ENCODE measurements at regions not wholly inside any gene's neighbourhood (a gene's known extent, or its start where the extent isn't known, plus 50 kb on each side); places are given as distances from the start of the nearest gene placed in this dataset.

DNA sequence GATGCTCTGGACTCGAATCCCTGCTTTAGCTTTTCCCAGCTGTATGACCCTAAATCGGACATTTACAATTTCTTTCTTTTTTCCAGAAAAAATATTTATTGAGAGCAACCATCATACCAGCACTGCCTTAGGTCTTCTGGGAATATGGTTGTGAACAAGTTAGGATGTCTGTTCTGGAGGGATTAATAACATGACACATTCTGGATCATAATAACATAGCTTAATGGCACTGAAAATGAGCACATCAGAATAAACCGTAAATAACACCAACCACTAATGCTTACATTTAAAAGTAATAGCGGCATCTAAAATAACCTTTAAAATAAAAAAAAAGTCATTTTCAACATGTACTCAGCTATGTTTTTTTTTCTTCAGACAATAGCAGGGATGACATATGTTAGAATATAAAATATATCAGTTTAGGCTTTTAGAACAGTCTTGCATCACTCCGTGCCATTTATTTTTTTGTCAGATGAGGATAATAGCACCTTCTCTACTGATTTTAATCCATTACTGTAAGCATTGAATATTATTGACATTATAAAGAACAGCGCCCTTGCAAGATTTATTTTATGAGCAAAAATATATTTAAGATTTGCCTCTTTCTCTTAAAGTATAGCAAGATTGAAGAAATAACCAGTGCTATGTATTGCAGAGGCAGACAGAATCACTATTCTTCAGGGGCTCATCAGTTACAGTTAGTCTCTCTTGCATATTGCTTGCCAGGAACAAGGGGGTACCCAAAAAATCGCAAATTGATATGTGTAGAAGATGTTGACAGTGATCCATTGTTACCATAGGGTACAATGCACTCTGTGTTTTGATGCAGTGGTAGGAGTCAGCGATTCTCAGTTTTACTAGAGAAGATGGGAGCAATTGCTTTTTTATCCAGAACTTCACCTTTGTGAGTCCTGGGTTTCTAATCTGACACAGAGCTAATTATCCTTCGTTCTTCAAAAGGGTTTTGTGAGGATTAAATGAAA lies 168.4 kb upstream of the NR3C1 start:
- TF ChIP-seq, protein P1, sequence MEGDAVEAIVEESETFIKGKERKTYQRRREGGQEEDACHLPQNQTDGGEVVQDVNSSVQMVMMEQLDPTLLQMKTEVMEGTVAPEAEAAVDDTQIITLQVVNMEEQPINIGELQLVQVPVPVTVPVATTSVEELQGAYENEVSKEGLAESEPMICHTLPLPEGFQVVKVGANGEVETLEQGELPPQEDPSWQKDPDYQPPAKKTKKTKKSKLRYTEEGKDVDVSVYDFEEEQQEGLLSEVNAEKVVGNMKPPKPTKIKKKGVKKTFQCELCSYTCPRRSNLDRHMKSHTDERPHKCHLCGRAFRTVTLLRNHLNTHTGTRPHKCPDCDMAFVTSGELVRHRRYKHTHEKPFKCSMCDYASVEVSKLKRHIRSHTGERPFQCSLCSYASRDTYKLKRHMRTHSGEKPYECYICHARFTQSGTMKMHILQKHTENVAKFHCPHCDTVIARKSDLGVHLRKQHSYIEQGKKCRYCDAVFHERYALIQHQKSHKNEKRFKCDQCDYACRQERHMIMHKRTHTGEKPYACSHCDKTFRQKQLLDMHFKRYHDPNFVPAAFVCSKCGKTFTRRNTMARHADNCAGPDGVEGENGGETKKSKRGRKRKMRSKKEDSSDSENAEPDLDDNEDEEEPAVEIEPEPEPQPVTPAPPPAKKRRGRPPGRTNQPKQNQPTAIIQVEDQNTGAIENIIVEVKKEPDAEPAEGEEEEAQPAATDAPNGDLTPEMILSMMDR (IDR thresholded peaks at IDR 0.05; ENCODE audit: insufficient read depth, low read length, poor library complexity, severe bottlenecking): no peak
- Histone ChIP-seq H3K36me3 (ENCODE audit: control insufficient read depth, insufficient read depth, low read length) (no peaks in the 10 kb centered on the region), H3K27me3 (replicated peaks; ENCODE audit: control insufficient read depth, insufficient read depth, low read length) (no peaks in the 10 kb centered on the region), H3K4me3 (replicated peaks; ENCODE audit: low read depth, low read length) (no peak overlapping the region)
- no peak for DNase-seq (ENCODE audit: extremely low read depth, insufficient read length)

DNA sequence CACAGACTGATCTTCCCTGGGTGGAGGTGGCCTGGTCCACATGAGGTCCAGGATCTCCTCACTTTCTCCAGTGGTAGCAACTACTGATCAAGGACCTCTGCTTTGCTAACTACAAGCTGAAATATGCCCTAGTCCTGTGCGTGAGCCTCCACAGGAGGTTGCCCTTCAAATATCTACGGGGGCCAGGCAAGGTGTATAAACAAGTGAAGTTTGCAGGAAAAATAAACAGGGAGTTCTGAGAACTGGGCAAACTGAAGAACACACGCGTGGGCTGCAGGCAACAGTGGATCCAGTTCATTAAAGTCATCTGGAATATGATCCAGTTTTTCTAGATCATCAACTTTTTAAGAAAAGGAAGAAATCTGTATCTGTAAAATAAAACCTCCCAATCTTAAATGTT lies 167.5 kb upstream of the NR3C1 start:
- H3K36me3 ChIP-seq (ENCODE audit: control insufficient read depth, insufficient read depth, low read length): no peaks in the 10 kb centered on the region
- TF ChIP-seq, protein P1 (IDR thresholded peaks at IDR 0.05; ENCODE audit: insufficient read depth, low read length, poor library complexity, severe bottlenecking): no peak

DNA sequence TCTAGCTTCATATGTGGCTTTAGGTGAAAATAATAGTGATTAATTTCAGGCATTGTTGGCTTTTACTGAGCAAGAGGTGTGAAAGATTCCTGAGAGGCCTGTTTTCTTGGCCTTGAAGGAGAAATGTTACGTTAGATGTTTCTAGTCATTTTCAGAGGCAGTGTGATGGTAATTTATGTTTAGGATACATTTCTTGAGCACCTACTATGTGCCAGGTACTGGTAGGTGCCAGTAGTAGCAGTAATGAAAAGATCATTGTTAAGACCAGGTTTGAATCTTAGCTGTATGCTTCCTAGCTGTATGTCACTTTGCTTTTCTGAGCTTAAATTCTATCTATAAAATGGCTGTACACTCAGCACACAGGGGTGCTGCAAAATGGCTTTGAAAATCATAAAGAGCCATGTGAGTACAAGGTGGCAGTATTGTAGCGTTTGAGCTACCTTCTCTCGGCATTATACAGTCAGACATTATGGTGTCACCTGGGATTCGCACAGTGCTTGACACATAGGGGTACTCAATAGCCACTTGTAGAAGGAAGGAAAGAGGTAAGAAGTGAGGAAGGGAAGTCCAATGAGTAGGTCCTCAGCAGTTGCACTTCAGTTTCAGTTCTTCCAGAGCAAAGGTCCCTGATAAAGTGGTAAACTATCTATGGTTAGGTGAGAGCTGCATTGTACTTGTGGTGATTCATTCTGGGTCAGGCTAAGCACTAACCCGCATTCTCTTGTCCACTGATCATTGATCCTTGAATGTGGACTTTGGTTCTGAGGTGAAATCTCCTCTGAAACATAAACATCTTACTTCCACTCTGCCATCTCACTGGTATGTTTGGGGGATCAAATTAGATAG lies 166.5 kb upstream of the NR3C1 start:
- Histone ChIP-seq H3K36me3 (ENCODE audit: control insufficient read depth, insufficient read depth, low read length) (no peaks in the 10 kb centered on the region), H3K4me3 (replicated peaks; ENCODE audit: low read depth, low read length) (no peak overlapping the region)
- TF ChIP-seq, protein P1 (IDR thresholded peaks at IDR 0.05; ENCODE audit: insufficient read depth, low read length, poor library complexity, severe bottlenecking): no peak

More for the DNA sequence above, 167.5 kb upstream of the NR3C1 start:
- no peak for DNase-seq (ENCODE audit: extremely low read depth, insufficient read length)
- no peaks in the 10 kb centered on the region for H3K27me3 ChIP-seq (replicated peaks; ENCODE audit: control insufficient read depth, insufficient read depth, low read length)
- no peak overlapping the region for H3K4me3 ChIP-seq (replicated peaks; ENCODE audit: low read depth, low read length)

DNA sequence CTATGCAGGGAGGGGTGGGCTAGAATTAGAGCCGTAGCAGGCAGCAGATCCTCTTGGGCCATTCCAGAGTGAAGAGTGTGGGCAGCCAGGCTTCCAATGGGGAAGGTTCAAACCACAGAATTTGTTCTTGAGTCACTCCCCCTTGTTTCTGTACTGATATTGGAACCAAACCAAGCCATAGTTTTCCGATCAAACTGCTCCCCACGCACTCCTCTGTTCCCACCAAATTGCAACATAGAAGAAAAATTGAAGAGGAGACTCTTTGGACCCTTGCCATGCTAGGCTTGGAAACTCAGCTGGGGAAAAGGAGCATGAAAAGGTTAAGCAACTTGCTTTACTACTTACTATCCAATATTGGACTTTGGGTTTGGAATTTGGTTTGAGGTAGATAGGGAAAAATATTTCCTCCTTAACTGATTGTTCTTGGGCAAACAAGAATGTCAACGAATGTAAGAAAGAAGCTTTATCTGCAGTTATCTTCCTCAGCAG lies 165.8 kb upstream of the NR3C1 start:
- TF ChIP-seq, protein P1 (IDR thresholded peaks at IDR 0.05; ENCODE audit: insufficient read depth, low read length, poor library complexity, severe bottlenecking): no peak
- Histone ChIP-seq H3K4me3 (replicated peaks; ENCODE audit: low read depth, low read length) (no peak overlapping the region), H3K36me3 (ENCODE audit: control insufficient read depth, insufficient read depth, low read length) (no peaks in the 10 kb centered on the region), H3K27me3 (replicated peaks; ENCODE audit: control insufficient read depth, insufficient read depth, low read length) (no peaks in the 10 kb centered on the region)
- DNase-seq (ENCODE audit: extremely low read depth, insufficient read length): no peak

More for the DNA sequence above, 166.5 kb upstream of the NR3C1 start:
- DNase-seq (ENCODE audit: extremely low read depth, insufficient read length): no peak
- H3K27me3 ChIP-seq (replicated peaks; ENCODE audit: control insufficient read depth, insufficient read depth, low read length): no peaks in the 10 kb centered on the region

DNA sequence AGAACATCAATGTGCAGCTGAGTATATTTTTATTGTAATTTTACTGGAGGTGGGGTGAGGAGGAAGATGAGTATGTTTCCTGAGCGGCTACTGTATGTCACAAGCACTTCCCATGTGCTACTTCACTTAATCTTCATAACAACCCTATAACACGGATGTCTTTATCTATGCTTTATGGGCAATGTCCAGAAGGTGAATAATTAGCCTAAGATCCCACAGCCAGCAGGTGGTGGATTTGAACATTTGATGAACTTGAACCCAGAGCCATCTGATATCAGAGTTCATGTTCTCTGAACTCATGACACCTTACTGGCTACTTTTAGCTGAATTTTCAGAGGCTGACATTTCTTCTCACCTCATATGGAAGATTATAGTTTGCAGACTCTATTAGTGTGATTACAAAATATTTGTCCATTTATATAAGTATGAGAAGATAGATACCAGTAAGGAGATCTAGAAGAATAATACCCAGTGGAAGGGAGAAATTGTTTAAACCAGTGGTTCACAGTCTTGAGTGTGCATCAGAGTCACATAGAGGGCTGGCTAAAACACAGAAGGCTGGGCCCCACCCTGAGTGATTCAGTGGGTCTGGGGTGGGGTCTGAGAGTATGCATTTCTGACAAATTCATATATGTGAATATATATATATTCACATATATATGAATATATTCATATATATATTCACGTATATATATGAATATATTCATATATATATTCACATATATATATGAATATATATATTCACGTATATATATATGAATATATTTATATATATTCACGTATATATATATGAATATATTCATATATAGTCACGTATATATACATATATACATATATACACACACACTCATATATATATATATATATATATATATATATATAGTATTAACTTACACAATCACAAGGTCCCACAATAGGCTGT lies 164.4 kb upstream of the NR3C1 start:
- Histone ChIP-seq H3K27me3 (replicated peaks; ENCODE audit: control insufficient read depth, insufficient read depth, low read length) (no peaks in the 10 kb centered on the region), H3K4me3 (replicated peaks; ENCODE audit: low read depth, low read length) (no peak overlapping the region), H3K36me3 (ENCODE audit: control insufficient read depth, insufficient read depth, low read length) (no peaks in the 10 kb centered on the region)
- TF ChIP-seq, protein P1 (IDR thresholded peaks at IDR 0.05; ENCODE audit: insufficient read depth, low read length, poor library complexity, severe bottlenecking): no peak
- no peak for DNase-seq (ENCODE audit: extremely low read depth, insufficient read length)
